ENCODE measurements at regions not wholly inside any gene's neighbourhood (a gene's known extent, or its start where the extent isn't known, plus 50 kb on each side); places are given as distances from the start of the nearest gene placed in this dataset.

DNA sequence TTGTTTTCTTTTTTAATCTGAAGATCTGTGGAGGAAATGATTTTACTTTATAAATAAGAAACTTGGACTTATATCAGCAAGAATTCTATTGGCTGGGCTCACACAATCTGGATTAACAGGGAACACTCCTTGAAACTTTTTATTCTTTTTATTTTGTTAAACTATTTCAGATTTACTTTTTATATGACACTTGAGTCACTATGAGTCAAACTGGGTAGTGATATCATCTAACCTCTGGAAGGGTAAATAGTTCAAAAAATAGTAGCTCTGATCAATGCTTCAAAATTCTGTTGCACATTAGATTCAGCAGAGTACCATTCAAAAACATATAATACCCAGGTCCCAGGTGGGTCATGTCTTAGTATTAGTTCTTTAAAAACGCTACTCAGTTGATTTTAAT lies 55.1 kb upstream of the NBEA start:
- Histone ChIP-seq H3K27me3 (ENCODE audit: insufficient read depth, low read length) (no peaks in the 10 kb centered on the region), H3K9me3 (ENCODE audit: control insufficient read depth in 1 of 2, insufficient read depth in 1 of 2, low read depth in 1 of 2, low read length in 2 of 2) (no peaks in the 10 kb centered on the region), H3K27ac (ENCODE audit: low read depth, low read length) (no peak overlapping the region), H4K20me1 (ENCODE audit: insufficient read depth) (no peaks in the 10 kb centered on the region), H3K4me1 (ENCODE audit: control insufficient read depth in 1 of 2, insufficient read depth in 2 of 2, low read length in 2 of 2) (peaks cover 0 to 4% of the 10 kb centered on the region in 2 experiments; a peak in 2 of 4 replicates), H3K4me3 (replicated peaks in 1 of 2; ENCODE audit: low read depth in 1 of 2, low read length in 2 of 2) (no peak overlapping the region), H3K9ac (ENCODE audit: low read length) (no peak overlapping the region), H2AFZ (ENCODE audit: low read depth, low read length, poor library complexity, severe bottlenecking) (no peak overlapping the region), H3K36me3 (ENCODE audit: control insufficient read depth in 1 of 2, insufficient read depth in 2 of 2, low read length in 2 of 2) (no peaks in the 10 kb centered on the region), H3K4me2 (ENCODE audit: low read length) (no peak overlapping the region), H3K79me2 (ENCODE audit: insufficient read depth, low read length) (no peaks in the 10 kb centered on the region), H3K9me2 (ENCODE audit: insufficient read depth) (no peaks in the 10 kb centered on the region)
- intact Hi-C loops (cut with micrococcal nuclease), result loop anchor here (2.0 to 5.0 kb wide), 2 partner anchors 38 to 1210 kb away; no protein-coding TSS in a partner anchor
- ChIA-PET POLR2A (no interaction called here), RAD21 (ENCODE audit: low non-redundant PET in 1 of 2, low total read pairs in 2 of 2, uncharacterized antibody in 2 of 2, unreplicated experiment in 2 of 2) (no interaction called here), CTCF (no interaction called here)
- ATAC-seq (no peak), DNase-seq (ENCODE audit: low read depth, low spot score) (no peak)
- TF ChIP-seq ZNF274 (IDR thresholded peaks at IDR 0.05; ENCODE audit: low read depth, low read length) (no peak), RAD21 (IDR thresholded peaks at IDR 0.05; ENCODE audit: low read depth) (no peak), YY1 (IDR thresholded peaks at IDR 0.05; ENCODE audit: extremely low read depth, insufficient replicate concordance, low read depth, low read length) (no peak), ELF1 (IDR thresholded peaks at IDR 0.05; ENCODE audit: borderline replicate concordance, low read depth) (no peak), SRF (IDR thresholded peaks at IDR 0.05; ENCODE audit: low read depth) (no peak), POLR2AphosphoS5 (IDR thresholded peaks at IDR 0.05; ENCODE audit: low read depth, low read length) (no peak), EZH2 (IDR thresholded peaks at IDR 0.05) (no peak), POLR2A (IDR thresholded peaks at IDR 0.05; ENCODE audit: borderline replicate concordance, extremely low read depth, insufficient read depth, insufficient read length) (no peak), CBX3 (IDR thresholded peaks at IDR 0.05; ENCODE audit: low read depth) (no peak), TCF7L2 (IDR thresholded peaks at IDR 0.05; ENCODE audit: borderline replicate concordance, extremely low read depth, insufficient read depth, insufficient read length) (no peak), ZFX (IDR thresholded peaks at IDR 0.05) (no peak), EZH2phosphoT487 (IDR thresholded peaks at IDR 0.05; ENCODE audit: borderline replicate concordance) (no peak), CEBPB (IDR thresholded peaks at IDR 0.05; ENCODE audit: low read depth) (no peak), JUND (IDR thresholded peaks at IDR 0.05) (no peak), EGR1 (IDR thresholded peaks at IDR 0.05; ENCODE audit: low read depth) (no peak), SP1 (IDR thresholded peaks at IDR 0.05; ENCODE audit: low read depth) (no peak)
- TF ChIP-seq, protein P1, sequence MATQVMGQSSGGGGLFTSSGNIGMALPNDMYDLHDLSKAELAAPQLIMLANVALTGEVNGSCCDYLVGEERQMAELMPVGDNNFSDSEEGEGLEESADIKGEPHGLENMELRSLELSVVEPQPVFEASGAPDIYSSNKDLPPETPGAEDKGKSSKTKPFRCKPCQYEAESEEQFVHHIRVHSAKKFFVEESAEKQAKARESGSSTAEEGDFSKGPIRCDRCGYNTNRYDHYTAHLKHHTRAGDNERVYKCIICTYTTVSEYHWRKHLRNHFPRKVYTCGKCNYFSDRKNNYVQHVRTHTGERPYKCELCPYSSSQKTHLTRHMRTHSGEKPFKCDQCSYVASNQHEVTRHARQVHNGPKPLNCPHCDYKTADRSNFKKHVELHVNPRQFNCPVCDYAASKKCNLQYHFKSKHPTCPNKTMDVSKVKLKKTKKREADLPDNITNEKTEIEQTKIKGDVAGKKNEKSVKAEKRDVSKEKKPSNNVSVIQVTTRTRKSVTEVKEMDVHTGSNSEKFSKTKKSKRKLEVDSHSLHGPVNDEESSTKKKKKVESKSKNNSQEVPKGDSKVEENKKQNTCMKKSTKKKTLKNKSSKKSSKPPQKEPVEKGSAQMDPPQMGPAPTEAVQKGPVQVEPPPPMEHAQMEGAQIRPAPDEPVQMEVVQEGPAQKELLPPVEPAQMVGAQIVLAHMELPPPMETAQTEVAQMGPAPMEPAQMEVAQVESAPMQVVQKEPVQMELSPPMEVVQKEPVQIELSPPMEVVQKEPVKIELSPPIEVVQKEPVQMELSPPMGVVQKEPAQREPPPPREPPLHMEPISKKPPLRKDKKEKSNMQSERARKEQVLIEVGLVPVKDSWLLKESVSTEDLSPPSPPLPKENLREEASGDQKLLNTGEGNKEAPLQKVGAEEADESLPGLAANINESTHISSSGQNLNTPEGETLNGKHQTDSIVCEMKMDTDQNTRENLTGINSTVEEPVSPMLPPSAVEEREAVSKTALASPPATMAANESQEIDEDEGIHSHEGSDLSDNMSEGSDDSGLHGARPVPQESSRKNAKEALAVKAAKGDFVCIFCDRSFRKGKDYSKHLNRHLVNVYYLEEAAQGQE (IDR thresholded peaks at IDR 0.05; ENCODE audit: low read depth), result no peak
- TF ChIP-seq, protein P2, sequence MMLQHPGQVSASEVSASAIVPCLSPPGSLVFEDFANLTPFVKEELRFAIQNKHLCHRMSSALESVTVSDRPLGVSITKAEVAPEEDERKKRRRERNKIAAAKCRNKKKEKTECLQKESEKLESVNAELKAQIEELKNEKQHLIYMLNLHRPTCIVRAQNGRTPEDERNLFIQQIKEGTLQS (IDR thresholded peaks at IDR 0.05), result no peak
- TF ChIP-seq, protein P3, sequence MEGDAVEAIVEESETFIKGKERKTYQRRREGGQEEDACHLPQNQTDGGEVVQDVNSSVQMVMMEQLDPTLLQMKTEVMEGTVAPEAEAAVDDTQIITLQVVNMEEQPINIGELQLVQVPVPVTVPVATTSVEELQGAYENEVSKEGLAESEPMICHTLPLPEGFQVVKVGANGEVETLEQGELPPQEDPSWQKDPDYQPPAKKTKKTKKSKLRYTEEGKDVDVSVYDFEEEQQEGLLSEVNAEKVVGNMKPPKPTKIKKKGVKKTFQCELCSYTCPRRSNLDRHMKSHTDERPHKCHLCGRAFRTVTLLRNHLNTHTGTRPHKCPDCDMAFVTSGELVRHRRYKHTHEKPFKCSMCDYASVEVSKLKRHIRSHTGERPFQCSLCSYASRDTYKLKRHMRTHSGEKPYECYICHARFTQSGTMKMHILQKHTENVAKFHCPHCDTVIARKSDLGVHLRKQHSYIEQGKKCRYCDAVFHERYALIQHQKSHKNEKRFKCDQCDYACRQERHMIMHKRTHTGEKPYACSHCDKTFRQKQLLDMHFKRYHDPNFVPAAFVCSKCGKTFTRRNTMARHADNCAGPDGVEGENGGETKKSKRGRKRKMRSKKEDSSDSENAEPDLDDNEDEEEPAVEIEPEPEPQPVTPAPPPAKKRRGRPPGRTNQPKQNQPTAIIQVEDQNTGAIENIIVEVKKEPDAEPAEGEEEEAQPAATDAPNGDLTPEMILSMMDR (IDR thresholded peaks at IDR 0.05 in 2 of 3, conservative IDR thresholded peaks at IDR 0.05 in 1 of 3; ENCODE audit: borderline replicate concordance in 1 of 3, insufficient read depth in 1 of 3, low read depth in 2 of 3, low read length in 2 of 3), result no peak
- TF ChIP-seq, protein P4, sequence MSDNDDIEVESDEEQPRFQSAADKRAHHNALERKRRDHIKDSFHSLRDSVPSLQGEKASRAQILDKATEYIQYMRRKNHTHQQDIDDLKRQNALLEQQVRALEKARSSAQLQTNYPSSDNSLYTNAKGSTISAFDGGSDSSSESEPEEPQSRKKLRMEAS (IDR thresholded peaks at IDR 0.05), result no peak
- BruUV-seq (replicated peaks), result no TSS peak
